ENCODE measurements at regions not wholly inside any gene's neighbourhood (a gene's known extent, or its start where the extent isn't known, plus 50 kb on each side); places are given as distances from the start of the nearest gene placed in this dataset.
A peak's percentile ranks its signal among the peaks of the same experiment; 100 is the strongest.
"Not testable (repeated sequence)": the region's sequence is repeated elsewhere in the genome, so short reads cannot be mapped to it uniquely, and the experiment has no call there.

- Histone ChIP-seq H3K27ac (ENCODE audit: low read depth in 1 of 2, low read length in 2 of 2) (no peak overlapping the region), H3K9me3 (ENCODE audit: control insufficient read depth, low read length) (no peaks in the 10 kb centered on the region), H3K36me3 (ENCODE audit: control insufficient read depth in 1 of 2, insufficient read depth in 2 of 2, low read length in 1 of 2) (no peaks in the 10 kb centered on the region), H3K4me3 (ENCODE audit: low read length in 2 of 2) (no peak overlapping the region), H3K4me1 (ENCODE audit: control insufficient read depth in 1 of 2, insufficient read depth in 2 of 2, low read length in 2 of 2) (no peaks in the 10 kb centered on the region), H3K27me3 (ENCODE audit: control insufficient read depth in 1 of 2, insufficient read depth in 2 of 2, low read length in 1 of 2) (no peaks in the 10 kb centered on the region)
- DNase-seq, result peak in 1 of 2 donors; percentile 71
- peak; percentile 56 for ATAC-seq (ENCODE audit: low FRiP score)
- whole genome bisulfite sequencing, 2 donors, result 81% methylated on average over 7 of the region's 7 CpGs
- intact Hi-C loops (cut with DNase I), result loop anchor here (5.0 kb wide), 1 partner anchor 145 kb away; no protein-coding TSS in a partner anchor
Measured at GRCh38 chr14:105617201-105617777, 90.9 kb downstream of the TMEM121 start.

GRCh38 chr14:105617805-105618204 lies 91.4 kb downstream of the TMEM121 start:
- not testable (repeated sequence) for H3K9me3 ChIP-seq (ENCODE audit: control insufficient read depth, low read length); H3K4me1 ChIP-seq (ENCODE audit: control insufficient read depth in 1 of 2, insufficient read depth in 2 of 2, low read length in 2 of 2); DNase-seq; H3K27ac ChIP-seq (ENCODE audit: low read depth in 1 of 2, low read length in 2 of 2); ATAC-seq (ENCODE audit: low FRiP score); H3K36me3 ChIP-seq (ENCODE audit: control insufficient read depth in 1 of 2, insufficient read depth in 2 of 2, low read length in 1 of 2); H3K27me3 ChIP-seq (ENCODE audit: control insufficient read depth in 1 of 2, insufficient read depth in 2 of 2, low read length in 1 of 2); H3K4me3 ChIP-seq (ENCODE audit: low read length in 2 of 2)
- intact Hi-C loops (cut with DNase I), result loop anchor here (5.0 kb wide), 1 partner anchor 144 kb away; no protein-coding TSS in a partner anchor
- WGBS, 2 donors, result 70 to 73% methylated on average over 5 of the region's 8 CpGs

DNA sequence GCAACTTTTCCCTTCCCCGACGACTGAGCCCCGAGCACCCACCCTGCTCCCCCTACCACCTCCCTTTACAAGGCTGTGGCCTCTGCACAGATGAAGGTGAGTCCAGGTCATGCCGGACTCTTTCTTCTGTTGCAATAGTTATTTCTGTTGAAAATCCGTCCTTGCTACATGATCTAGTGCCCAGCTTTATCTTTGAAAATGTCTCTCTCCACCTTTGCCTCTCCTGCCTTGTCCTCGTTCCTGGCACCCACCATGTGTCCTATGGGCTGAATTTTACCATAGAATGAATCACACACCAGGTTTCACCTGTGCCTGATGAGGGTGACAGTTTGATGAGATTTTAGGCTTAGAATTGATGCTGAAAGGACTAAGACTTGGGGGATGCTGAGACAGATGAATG lies 92.9 kb downstream of the TMEM121 start:
- not testable (repeated sequence) for H3K27ac ChIP-seq (ENCODE audit: low read depth in 1 of 2, low read length in 2 of 2); H3K36me3 ChIP-seq (ENCODE audit: control insufficient read depth in 1 of 2, insufficient read depth in 2 of 2, low read length in 1 of 2); H3K4me1 ChIP-seq (ENCODE audit: control insufficient read depth in 1 of 2, insufficient read depth in 2 of 2, low read length in 2 of 2); DNase-seq; H3K27me3 ChIP-seq (ENCODE audit: control insufficient read depth in 1 of 2, insufficient read depth in 2 of 2, low read length in 1 of 2); ATAC-seq (ENCODE audit: low FRiP score); H3K4me3 ChIP-seq (ENCODE audit: low read length in 2 of 2); H3K9me3 ChIP-seq (ENCODE audit: control insufficient read depth, low read length)
- 60 to 78% methylated on average over 3 of the region's 6 CpGs for WGBS, 2 donors
- intact Hi-C loops (cut with DNase I), result loop anchor here (5.0 kb wide), 1 partner anchor 143 kb away; no protein-coding TSS in a partner anchor

GRCh38 chr14:105620178-105620864 lies 93.9 kb downstream of the TMEM121 start:
- intact Hi-C loops (cut with DNase I); H3K27me3 ChIP-seq (ENCODE audit: control insufficient read depth in 1 of 2, insufficient read depth in 2 of 2, low read length in 1 of 2); H3K4me3 ChIP-seq (ENCODE audit: low read length in 2 of 2); ATAC-seq (ENCODE audit: low FRiP score); H3K27ac ChIP-seq (ENCODE audit: low read depth in 1 of 2, low read length in 2 of 2); DNase-seq; H3K36me3 ChIP-seq (ENCODE audit: control insufficient read depth in 1 of 2, insufficient read depth in 2 of 2, low read length in 1 of 2); H3K4me1 ChIP-seq (ENCODE audit: control insufficient read depth in 1 of 2, insufficient read depth in 2 of 2, low read length in 2 of 2); H3K9me3 ChIP-seq (ENCODE audit: control insufficient read depth, low read length): not testable (repeated sequence)
- whole genome bisulfite sequencing, 2 donors, result 79 to 81% methylated on average over 16 to 24 of the region's 35 CpGs

- ATAC-seq (ENCODE audit: low FRiP score); H3K9me3 ChIP-seq (ENCODE audit: control insufficient read depth, low read length); H3K36me3 ChIP-seq (ENCODE audit: control insufficient read depth in 1 of 2, insufficient read depth in 2 of 2, low read length in 1 of 2); intact Hi-C loops (cut with DNase I); H3K27me3 ChIP-seq (ENCODE audit: control insufficient read depth in 1 of 2, insufficient read depth in 2 of 2, low read length in 1 of 2); H3K4me3 ChIP-seq (ENCODE audit: low read length in 2 of 2); H3K27ac ChIP-seq (ENCODE audit: low read depth in 1 of 2, low read length in 2 of 2); H3K4me1 ChIP-seq (ENCODE audit: control insufficient read depth in 1 of 2, insufficient read depth in 2 of 2, low read length in 2 of 2): not testable (repeated sequence)
- WGBS, 2 donors, result 39 to 46% methylated on average over 2 to 11 of the region's 21 CpGs
- peak in 1 of 2 donors; percentile 79 for DNase-seq
Measured at GRCh38 chr14:105620865-105621471, 94.6 kb downstream of the TMEM121 start.

GRCh38 chr14:105621479-105622328 lies 95.3 kb downstream of the TMEM121 start:
- H3K36me3 ChIP-seq (ENCODE audit: control insufficient read depth in 1 of 2, insufficient read depth in 2 of 2, low read length in 1 of 2); H3K4me1 ChIP-seq (ENCODE audit: control insufficient read depth in 1 of 2, insufficient read depth in 2 of 2, low read length in 2 of 2); intact Hi-C loops (cut with DNase I); H3K4me3 ChIP-seq (ENCODE audit: low read length in 2 of 2); H3K27me3 ChIP-seq (ENCODE audit: control insufficient read depth in 1 of 2, insufficient read depth in 2 of 2, low read length in 1 of 2); H3K9me3 ChIP-seq (ENCODE audit: control insufficient read depth, low read length); ATAC-seq (ENCODE audit: low FRiP score): not testable (repeated sequence)
- H3K27ac ChIP-seq (ENCODE audit: low read depth in 1 of 2, low read length in 2 of 2), result peak overlapping the region in 1 of 2 donors; percentile 77
- peak in 1 of 2 donors; percentile 74 for DNase-seq
- 77 to 86% methylated on average over 23 of the region's 23 CpGs for WGBS, 2 donors

GRCh38 chr14:105622329-105622955 lies 96.1 kb downstream of the TMEM121 start:
- no peaks in the 10 kb centered on the region for H3K36me3 ChIP-seq (ENCODE audit: control insufficient read depth in 1 of 2, insufficient read depth in 2 of 2, low read length in 1 of 2)
- no peaks in the 10 kb centered on the region for H3K27me3 ChIP-seq (ENCODE audit: control insufficient read depth in 1 of 2, insufficient read depth in 2 of 2, low read length in 1 of 2)
- ATAC-seq (ENCODE audit: low FRiP score) (peak; percentile 52), DNase-seq (peak in 1 of 2 donors; percentile 69)
- no peaks in the 10 kb centered on the region for H3K9me3 ChIP-seq (ENCODE audit: control insufficient read depth, low read length)
- 91 to 97% methylated on average over 12 of the region's 12 CpGs for WGBS, 2 donors
- intact Hi-C loops (cut with DNase I), result no loop called here
- no peak overlapping the region for H3K4me3 ChIP-seq (ENCODE audit: low read length in 2 of 2)
- no peak overlapping the region for H3K27ac ChIP-seq (ENCODE audit: low read depth in 1 of 2, low read length in 2 of 2)
- no peaks in the 10 kb centered on the region for H3K4me1 ChIP-seq (ENCODE audit: control insufficient read depth in 1 of 2, insufficient read depth in 2 of 2, low read length in 2 of 2)

- H3K36me3 ChIP-seq (ENCODE audit: control insufficient read depth in 1 of 2, insufficient read depth in 2 of 2, low read length in 1 of 2); H3K27me3 ChIP-seq (ENCODE audit: control insufficient read depth in 1 of 2, insufficient read depth in 2 of 2, low read length in 1 of 2); H3K4me3 ChIP-seq (ENCODE audit: low read length in 2 of 2); H3K4me1 ChIP-seq (ENCODE audit: control insufficient read depth in 1 of 2, insufficient read depth in 2 of 2, low read length in 2 of 2); H3K27ac ChIP-seq (ENCODE audit: low read depth in 1 of 2, low read length in 2 of 2); intact Hi-C loops (cut with DNase I); ATAC-seq (ENCODE audit: low FRiP score); H3K9me3 ChIP-seq (ENCODE audit: control insufficient read depth, low read length): not testable (repeated sequence)
- DNase-seq, result peak; percentile 49 to 77
- WGBS, 2 donors, result 86 to 88% methylated on average over 11 to 14 of the region's 14 CpGs
Measured at GRCh38 chr14:105623178-105623577, 96.8 kb downstream of the TMEM121 start.
